Cardiac muscle cell (in vitro differentiated cells and primary cell): ENCODE measurements at regions not wholly inside any gene's neighbourhood (a gene's known extent, or its start where the extent isn't known, plus 50 kb on each side); places are given as distances from the start of the nearest gene placed in this dataset.
"Not testable (repeated sequence)": the region's sequence is repeated elsewhere in the genome, so short reads cannot be mapped to it uniquely, and the experiment has no call there.

Experiments used
- DNase-seq, 2 donors: peaks; one replicate each; pipeline versions ENCODE4 v3.0.0 to v3.0.0-alpha.2; 2010 to 2017; ENCODE audit warnings: low read depth in 1 of 2, low spot score in 1 of 2
- H3K27ac ChIP-seq: fragments of 200-600 bp; sonication (generic); 2 replicates; pipeline ENCODE4 v1.5.1; 2016
- H3K27me3 ChIP-seq: fragments of 200-600 bp; sonication (generic); 2 replicates; pipeline ENCODE4 v1.6.0; 2016; ENCODE audit warnings: control low read depth
- H3K36me3 ChIP-seq: fragments of 200-600 bp; sonication (generic); 2 replicates; pipeline ENCODE4 v1.5.1; 2016; ENCODE audit warnings: control low read depth
- H3K4me1 ChIP-seq: fragments of 200-600 bp; sonication (generic); 2 replicates; pipeline ENCODE4 v1.8.1; 2017; ENCODE audit warnings: low read depth, mild to moderate bottlenecking, mixed run types
- H3K4me3 ChIP-seq: fragments of 200-600 bp; sonication (generic); 2 replicates; pipeline ENCODE4 v1.5.1; 2016; ENCODE audit warnings: mild to moderate bottlenecking
- H3K9me3 ChIP-seq: fragments of 200-600 bp; sonication (generic); 2 replicates; pipeline ENCODE4 v1.5.1; 2017; ENCODE audit warnings: low read depth, mild to moderate bottlenecking, control low read depth
- CTCF ChIP-seq: IDR thresholded peaks from 2 replicates; pipeline ENCODE4 v1.5.1; 2012; ENCODE audit warnings: low read depth, mild to moderate bottlenecking, low read length

GRCh38 chr21:31592963-31593560 is 66.4 kb upstream of the SOD1 start:
- Histone ChIP-seq H3K36me3 (no peaks in the 10 kb centered on the region), H3K27ac (no peak overlapping the region), H3K4me1 (peaks cover 5% of the 10 kb centered on the region), H3K9me3 (no peaks in the 10 kb centered on the region), H3K4me3 (no peak overlapping the region), H3K27me3 (no peaks in the 10 kb centered on the region)
- no peak for TF ChIP-seq CTCF
- DNase-seq = peak in 1 of 2 donors; percentile 5

GRCh38 chr21:31592516-31592915 is 67.0 kb upstream of the SOD1 start:
- Histone ChIP-seq H3K27ac (no peak overlapping the region), H3K4me1 (peaks cover 5% of the 10 kb centered on the region), H3K9me3 (no peaks in the 10 kb centered on the region), H3K27me3 (no peaks in the 10 kb centered on the region), H3K36me3 (no peaks in the 10 kb centered on the region), H3K4me3 (no peak overlapping the region)
- TF ChIP-seq CTCF = no peak
- DNase-seq = no peak

GRCh38 chr21:31589820-31590219 is 69.7 kb upstream of the SOD1 start:
- H3K36me3 ChIP-seq = no peaks in the 10 kb centered on the region
- H3K9me3 ChIP-seq = no peaks in the 10 kb centered on the region
- no peak for TF ChIP-seq CTCF
- H3K4me1 ChIP-seq = peaks cover 5% of the 10 kb centered on the region
- no peak for DNase-seq
- H3K4me3 ChIP-seq = no peak overlapping the region
- H3K27me3 ChIP-seq = no peaks in the 10 kb centered on the region
- no peak overlapping the region for H3K27ac ChIP-seq

- TF ChIP-seq CTCF = no peak
- no peaks in the 10 kb centered on the region for H3K9me3 ChIP-seq
- peak in 1 of 2 donors; percentile 50 for DNase-seq
- no peak overlapping the region for H3K27ac ChIP-seq
- H3K4me3 ChIP-seq = no peak overlapping the region
- H3K4me1 ChIP-seq = no peaks in the 10 kb centered on the region
- H3K36me3 ChIP-seq = no peaks in the 10 kb centered on the region
- peaks cover 3% of the 10 kb centered on the region for H3K27me3 ChIP-seq
Observed at GRCh38 chr21:31586118-31586517, 73.4 kb upstream of the SOD1 start.

GRCh38 chr21:31583937-31584336 is 75.6 kb upstream of the SOD1 start:
- H3K27me3 ChIP-seq, H3K36me3 ChIP-seq, DNase-seq, H3K9me3 ChIP-seq, H3K4me3 ChIP-seq, H3K27ac ChIP-seq, H3K4me1 ChIP-seq: not testable (repeated sequence)

- no peak for TF ChIP-seq CTCF
- H3K36me3 ChIP-seq = no peaks in the 10 kb centered on the region
- no peak overlapping the region for H3K27ac ChIP-seq
- H3K4me1 ChIP-seq = no peaks in the 10 kb centered on the region
- no peak for DNase-seq
- H3K4me3 ChIP-seq = no peak overlapping the region
- peaks cover 3% of the 10 kb centered on the region for H3K27me3 ChIP-seq
- no peaks in the 10 kb centered on the region for H3K9me3 ChIP-seq
Observed at GRCh38 chr21:31583498-31583897, 76.0 kb upstream of the SOD1 start.
